ENCODE measurements at regions not wholly inside any gene's neighbourhood (a gene's known extent, or its start where the extent isn't known, plus 50 kb on each side); places are given as distances from the start of the nearest gene placed in this dataset.
"Not testable (repeated sequence)": the region's sequence is repeated elsewhere in the genome, so short reads cannot be mapped to it uniquely, and the experiment has no call there.

- no peaks in the 10 kb centered on the region for H3K4me1 ChIP-seq (ENCODE audit: control insufficient read depth, insufficient read depth, low read length)
- no peak overlapping the region for H3K4me3 ChIP-seq (ENCODE audit: low read depth, low read length)
- no peaks in the 10 kb centered on the region for H3K27me3 ChIP-seq (ENCODE audit: control insufficient read depth, insufficient read depth, low read length)
- no peak overlapping the region for H3K9ac ChIP-seq (ENCODE audit: low read depth, low read length)
- no peaks in the 10 kb centered on the region for H3K36me3 ChIP-seq (ENCODE audit: control insufficient read depth, insufficient read depth, low read length)
- H3K9me3 ChIP-seq (ENCODE audit: control insufficient read depth, insufficient read depth, low read length): no peaks in the 10 kb centered on the region
Observed at GRCh38 chr12:92404921-92405320, 259.3 kb upstream of the BTG1 start.

DNA sequence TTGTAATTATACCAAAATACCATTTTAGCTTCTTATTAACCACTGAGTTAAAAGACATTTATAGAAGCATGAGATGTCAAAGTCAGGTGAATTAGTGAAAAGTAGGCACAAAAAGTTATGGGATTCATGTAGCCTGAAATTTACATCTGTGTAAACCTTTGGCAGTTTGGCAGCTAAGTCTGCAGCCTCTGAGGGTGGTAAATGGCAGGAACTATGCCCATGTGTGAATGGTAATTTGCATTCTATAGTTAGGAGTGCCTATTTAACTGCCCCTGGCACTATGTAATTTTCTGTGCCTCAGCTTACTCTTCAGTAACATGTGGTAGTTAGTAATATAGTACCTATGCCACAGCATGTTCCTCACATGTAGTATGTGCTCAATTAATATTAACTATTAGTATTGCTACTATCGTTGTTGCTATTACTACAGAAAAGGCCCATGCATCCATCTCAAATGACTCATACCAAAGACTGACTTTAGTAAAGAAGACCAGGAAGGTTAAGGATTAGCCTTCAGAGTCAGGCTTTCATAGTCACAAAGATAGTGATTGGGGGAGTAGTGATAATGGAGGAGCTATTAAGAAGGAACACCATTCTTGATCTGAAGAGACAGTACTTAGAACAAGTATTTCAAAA is 258.7 kb upstream of the BTG1 start:
- Histone ChIP-seq H3K9ac (ENCODE audit: low read depth, low read length) (no peak overlapping the region), H3K9me3 (ENCODE audit: control insufficient read depth, insufficient read depth, low read length) (no peaks in the 10 kb centered on the region), H3K4me3 (ENCODE audit: low read depth, low read length) (no peak overlapping the region), H3K27me3 (ENCODE audit: control insufficient read depth, insufficient read depth, low read length) (no peaks in the 10 kb centered on the region), H3K4me1 (ENCODE audit: control insufficient read depth, insufficient read depth, low read length) (no peaks in the 10 kb centered on the region), H3K36me3 (ENCODE audit: control insufficient read depth, insufficient read depth, low read length) (no peaks in the 10 kb centered on the region)

DNA sequence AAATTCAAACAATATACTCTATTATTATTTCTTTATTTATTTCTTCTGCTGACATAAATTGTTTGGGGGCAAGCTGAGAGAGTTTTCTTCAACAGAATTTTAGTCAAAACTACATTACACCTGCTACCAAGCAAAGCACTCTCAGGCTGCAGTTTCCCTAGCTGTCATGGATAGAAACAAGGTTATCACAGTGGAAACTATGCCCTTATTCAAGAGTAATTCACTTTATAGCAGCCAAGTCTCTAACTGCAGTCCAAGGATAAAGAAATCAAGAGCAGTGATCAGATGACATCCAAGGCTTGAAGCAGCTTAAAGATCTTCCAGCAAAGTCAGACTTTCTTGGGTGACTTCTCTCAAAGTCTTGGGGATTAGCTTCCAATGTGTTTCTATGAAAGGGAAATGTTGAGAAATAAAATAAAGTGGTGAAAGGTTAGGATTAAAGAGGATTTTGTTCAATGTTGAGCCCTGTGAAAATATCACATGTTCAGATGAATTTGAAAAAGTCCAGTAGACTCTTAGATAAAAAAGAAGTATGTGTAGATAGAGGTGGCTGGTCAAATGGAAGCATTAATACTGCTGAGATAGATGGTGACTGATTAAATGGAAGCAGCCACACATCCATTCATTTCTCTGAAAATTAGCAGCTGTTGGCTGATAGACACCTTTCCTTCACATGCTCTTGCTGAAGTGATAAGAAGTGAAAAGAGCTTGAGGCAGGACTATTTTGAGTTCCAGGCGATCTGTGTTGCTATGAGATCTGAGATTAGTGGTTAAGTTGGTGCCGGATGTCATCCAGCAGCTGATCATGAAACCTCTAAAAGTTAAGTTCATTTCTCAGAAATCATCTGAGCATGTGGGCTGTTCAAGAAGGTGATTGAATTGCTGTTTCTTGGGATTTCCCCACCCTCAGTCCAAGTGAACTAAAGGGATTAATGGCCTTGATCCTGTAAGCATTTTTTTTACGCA is 257.8 kb upstream of the BTG1 start:
- Histone ChIP-seq H3K4me3 (ENCODE audit: low read depth, low read length) (no peak overlapping the region), H3K4me1 (ENCODE audit: control insufficient read depth, insufficient read depth, low read length) (no peaks in the 10 kb centered on the region), H3K9me3 (ENCODE audit: control insufficient read depth, insufficient read depth, low read length) (no peaks in the 10 kb centered on the region), H3K36me3 (ENCODE audit: control insufficient read depth, insufficient read depth, low read length) (no peaks in the 10 kb centered on the region), H3K27me3 (ENCODE audit: control insufficient read depth, insufficient read depth, low read length) (no peaks in the 10 kb centered on the region), H3K9ac (ENCODE audit: low read depth, low read length) (no peak overlapping the region)

- no peak overlapping the region for H3K4me3 ChIP-seq (ENCODE audit: low read depth, low read length)
- no peaks in the 10 kb centered on the region for H3K9me3 ChIP-seq (ENCODE audit: control insufficient read depth, insufficient read depth, low read length)
- no peaks in the 10 kb centered on the region for H3K27me3 ChIP-seq (ENCODE audit: control insufficient read depth, insufficient read depth, low read length)
- no peak overlapping the region for H3K9ac ChIP-seq (ENCODE audit: low read depth, low read length)
- H3K4me1 ChIP-seq (ENCODE audit: control insufficient read depth, insufficient read depth, low read length): no peaks in the 10 kb centered on the region
- no peaks in the 10 kb centered on the region for H3K36me3 ChIP-seq (ENCODE audit: control insufficient read depth, insufficient read depth, low read length)
Observed at GRCh38 chr12:92402415-92402814, 256.8 kb upstream of the BTG1 start.

DNA sequence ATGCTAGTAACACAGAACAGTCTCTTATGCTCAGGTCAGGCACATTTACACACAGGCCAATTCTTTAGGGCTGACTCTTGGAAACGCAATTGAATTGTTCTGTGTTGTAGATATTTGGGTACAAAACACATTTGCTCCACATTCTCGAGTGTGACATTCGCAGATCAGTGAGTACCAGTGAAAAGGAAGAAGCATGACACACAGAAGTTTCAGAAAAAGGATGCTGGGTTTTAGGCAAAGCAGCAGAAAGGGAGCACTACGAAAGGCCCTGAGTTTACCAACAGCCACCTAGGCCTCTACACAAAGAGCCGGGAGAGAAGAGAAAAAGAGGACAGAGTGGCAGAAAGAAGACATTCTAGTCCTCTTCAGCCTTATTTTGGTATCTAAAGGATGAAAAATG is 254.4 kb upstream of the BTG1 start:
- H3K27me3 ChIP-seq (ENCODE audit: control insufficient read depth, insufficient read depth, low read length): no peaks in the 10 kb centered on the region
- H3K4me1 ChIP-seq (ENCODE audit: control insufficient read depth, insufficient read depth, low read length): no peaks in the 10 kb centered on the region
- H3K9me3 ChIP-seq (ENCODE audit: control insufficient read depth, insufficient read depth, low read length): peaks cover under 1% of the 10 kb centered on the region
- no peaks in the 10 kb centered on the region for H3K36me3 ChIP-seq (ENCODE audit: control insufficient read depth, insufficient read depth, low read length)
- H3K4me3 ChIP-seq (ENCODE audit: low read depth, low read length): no peak overlapping the region
- H3K9ac ChIP-seq (ENCODE audit: low read depth, low read length): no peak overlapping the region

GRCh38 chr12:92398565-92399309 is 253.1 kb upstream of the BTG1 start:
- no peaks in the 10 kb centered on the region for H3K36me3 ChIP-seq (ENCODE audit: control insufficient read depth, insufficient read depth, low read length)
- H3K4me3 ChIP-seq (ENCODE audit: low read depth, low read length): no peak overlapping the region
- no peak overlapping the region for H3K9ac ChIP-seq (ENCODE audit: low read depth, low read length)
- H3K27me3 ChIP-seq (ENCODE audit: control insufficient read depth, insufficient read depth, low read length): no peaks in the 10 kb centered on the region
- H3K9me3 ChIP-seq (ENCODE audit: control insufficient read depth, insufficient read depth, low read length): peaks cover 4% of the 10 kb centered on the region
- H3K4me1 ChIP-seq (ENCODE audit: control insufficient read depth, insufficient read depth, low read length): no peaks in the 10 kb centered on the region

GRCh38 chr12:92396647-92397252 is 251.1 kb upstream of the BTG1 start:
- H3K9me3 ChIP-seq (ENCODE audit: control insufficient read depth, insufficient read depth, low read length): peaks cover 4% of the 10 kb centered on the region
- no peaks in the 10 kb centered on the region for H3K36me3 ChIP-seq (ENCODE audit: control insufficient read depth, insufficient read depth, low read length)
- no peaks in the 10 kb centered on the region for H3K4me1 ChIP-seq (ENCODE audit: control insufficient read depth, insufficient read depth, low read length)
- H3K27me3 ChIP-seq (ENCODE audit: control insufficient read depth, insufficient read depth, low read length): no peaks in the 10 kb centered on the region
- no peak overlapping the region for H3K9ac ChIP-seq (ENCODE audit: low read depth, low read length)
- no peak overlapping the region for H3K4me3 ChIP-seq (ENCODE audit: low read depth, low read length)

- Histone ChIP-seq H3K27me3 (ENCODE audit: control insufficient read depth, insufficient read depth, low read length) (no peaks in the 10 kb centered on the region), H3K9ac (ENCODE audit: low read depth, low read length) (no peak overlapping the region), H3K36me3 (ENCODE audit: control insufficient read depth, insufficient read depth, low read length) (no peaks in the 10 kb centered on the region), H3K9me3 (ENCODE audit: control insufficient read depth, insufficient read depth, low read length) (peaks cover 4% of the 10 kb centered on the region), H3K4me3 (ENCODE audit: low read depth, low read length) (no peak overlapping the region), H3K4me1 (ENCODE audit: control insufficient read depth, insufficient read depth, low read length) (no peaks in the 10 kb centered on the region)
Observed at GRCh38 chr12:92395322-92395721, 249.7 kb upstream of the BTG1 start.

DNA sequence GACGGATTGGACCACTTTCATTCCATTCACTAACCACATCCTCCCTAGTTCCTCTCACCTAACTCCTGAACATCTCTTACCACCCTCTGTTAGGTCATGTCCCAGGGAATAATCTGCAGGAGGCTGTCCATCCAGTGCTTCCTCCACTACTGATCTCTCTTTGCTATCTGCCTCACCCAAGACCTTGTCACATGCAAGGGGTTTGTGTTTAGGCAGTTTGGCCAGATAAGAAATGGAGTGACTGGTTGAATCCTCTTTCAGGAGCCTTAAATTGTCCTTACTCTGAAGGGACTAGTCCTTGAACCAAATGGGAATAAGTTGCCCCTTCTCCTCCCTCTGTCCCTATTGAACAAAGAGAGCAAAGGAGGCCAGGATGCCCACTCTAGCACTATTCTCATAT is 249.2 kb upstream of the BTG1 start:
- Histone ChIP-seq H3K27me3 (ENCODE audit: control insufficient read depth, insufficient read depth, low read length) (no peaks in the 10 kb centered on the region), H3K36me3 (ENCODE audit: control insufficient read depth, insufficient read depth, low read length) (no peaks in the 10 kb centered on the region), H3K4me1 (ENCODE audit: control insufficient read depth, insufficient read depth, low read length) (no peaks in the 10 kb centered on the region), H3K9ac (ENCODE audit: low read depth, low read length) (no peak overlapping the region), H3K4me3 (ENCODE audit: low read depth, low read length) (no peak overlapping the region), H3K9me3 (ENCODE audit: control insufficient read depth, insufficient read depth, low read length) (peaks cover 4% of the 10 kb centered on the region)

GRCh38 chr12:92393504-92393903 is 247.9 kb upstream of the BTG1 start:
- Histone ChIP-seq H3K36me3 (ENCODE audit: control insufficient read depth, insufficient read depth, low read length) (no peaks in the 10 kb centered on the region), H3K9ac (ENCODE audit: low read depth, low read length) (no peak overlapping the region), H3K4me3 (ENCODE audit: low read depth, low read length) (no peak overlapping the region), H3K27me3 (ENCODE audit: control insufficient read depth, insufficient read depth, low read length) (no peaks in the 10 kb centered on the region), H3K9me3 (ENCODE audit: control insufficient read depth, insufficient read depth, low read length) (peaks cover 4% of the 10 kb centered on the region), H3K4me1 (ENCODE audit: control insufficient read depth, insufficient read depth, low read length) (no peaks in the 10 kb centered on the region)

DNA sequence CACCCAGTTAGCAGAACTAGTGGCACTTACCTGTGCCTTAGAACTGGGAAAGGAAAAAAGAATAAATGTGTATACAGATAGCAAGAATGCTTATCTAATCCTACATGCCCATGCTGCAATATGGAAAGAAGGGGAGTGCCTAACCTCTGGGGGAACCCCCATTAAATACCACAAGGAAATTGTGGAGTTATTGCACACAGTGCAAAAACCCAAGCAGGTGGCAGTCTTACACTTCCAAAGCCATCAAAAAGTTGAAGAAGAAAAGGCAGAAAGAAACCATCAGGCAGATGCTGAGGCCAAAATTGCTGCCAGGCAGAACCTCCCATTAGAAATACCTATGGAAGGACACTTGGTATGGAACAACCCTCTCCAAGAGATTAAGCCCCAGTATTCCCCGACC is 246.1 kb upstream of the BTG1 start:
- not testable (repeated sequence) for H3K36me3 ChIP-seq (ENCODE audit: control insufficient read depth, insufficient read depth, low read length); H3K4me1 ChIP-seq (ENCODE audit: control insufficient read depth, insufficient read depth, low read length); H3K4me3 ChIP-seq (ENCODE audit: low read depth, low read length); H3K9me3 ChIP-seq (ENCODE audit: control insufficient read depth, insufficient read depth, low read length); H3K27me3 ChIP-seq (ENCODE audit: control insufficient read depth, insufficient read depth, low read length); H3K9ac ChIP-seq (ENCODE audit: low read depth, low read length)
